ENCODE measurements at regions not wholly inside any gene's neighbourhood (a gene's known extent, or its start where the extent isn't known, plus 50 kb on each side); places are given as distances from the start of the nearest gene placed in this dataset.

DNA sequence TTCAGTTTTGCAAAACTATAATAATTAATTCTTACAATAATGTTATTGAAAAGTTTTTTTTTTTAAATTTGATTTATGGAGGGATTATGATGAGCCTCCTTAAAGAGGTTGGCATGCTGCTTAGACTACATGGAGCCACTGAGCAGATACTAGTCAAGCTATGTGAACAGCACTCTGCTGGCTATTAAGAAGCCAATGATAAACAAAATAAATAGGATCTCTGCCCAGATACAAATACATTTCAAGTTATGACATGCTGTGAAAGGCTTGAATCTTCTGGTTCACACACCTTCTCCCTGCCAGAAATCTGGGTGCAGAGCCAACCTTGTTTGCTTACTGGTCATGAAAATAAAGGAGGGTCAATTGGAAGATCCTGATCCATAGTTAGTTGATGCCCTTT is 107.4 kb upstream of the NAV3 start:
- DNase-seq (ENCODE audit: low spot score) (no peak), FAIRE-seq (no peak)

DNA sequence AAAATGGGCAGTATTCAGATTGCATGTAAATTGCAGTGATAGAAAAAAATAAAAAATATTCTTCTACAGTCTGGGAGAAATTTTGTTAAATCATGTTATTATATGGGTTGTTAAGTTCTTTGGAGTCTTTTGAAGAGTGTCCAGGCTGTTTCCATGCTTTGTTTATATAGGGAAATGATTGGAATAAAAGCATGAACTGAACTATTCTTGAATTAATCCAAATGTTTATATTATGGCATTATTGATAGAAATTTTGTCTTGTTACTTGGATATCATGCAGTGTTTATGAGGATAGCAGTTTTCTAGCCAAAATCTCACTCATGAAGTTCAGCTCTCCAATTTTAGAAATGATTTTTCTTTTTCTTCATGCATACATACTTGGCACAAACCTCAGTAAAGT is 108.2 kb upstream of the NAV3 start:
- DNase-seq (ENCODE audit: low spot score): no peak

DNA sequence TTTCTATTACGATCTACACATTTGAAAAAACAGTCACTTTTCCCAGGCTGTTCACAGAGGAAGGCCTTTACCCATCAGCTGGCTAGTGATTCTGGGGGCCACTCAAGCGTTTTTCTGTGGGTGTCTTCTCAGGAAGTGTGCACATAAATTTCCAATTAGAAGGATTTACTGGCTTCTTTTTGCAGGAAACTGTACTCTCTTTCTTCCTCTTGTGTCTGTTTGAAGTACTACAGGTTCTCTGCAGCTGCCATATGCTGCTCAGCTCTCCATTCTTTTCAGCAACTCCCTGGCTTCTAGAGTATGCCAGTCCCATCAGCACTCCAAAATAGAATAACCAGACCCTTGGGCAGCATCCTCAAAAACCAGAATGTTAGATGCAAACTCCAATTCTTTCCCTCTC is 110.4 kb upstream of the NAV3 start:
- FAIRE-seq (no peak), DNase-seq (ENCODE audit: low spot score) (no peak)

More for the DNA sequence above, 108.2 kb upstream of the NAV3 start:
- FAIRE-seq: no peak

DNA sequence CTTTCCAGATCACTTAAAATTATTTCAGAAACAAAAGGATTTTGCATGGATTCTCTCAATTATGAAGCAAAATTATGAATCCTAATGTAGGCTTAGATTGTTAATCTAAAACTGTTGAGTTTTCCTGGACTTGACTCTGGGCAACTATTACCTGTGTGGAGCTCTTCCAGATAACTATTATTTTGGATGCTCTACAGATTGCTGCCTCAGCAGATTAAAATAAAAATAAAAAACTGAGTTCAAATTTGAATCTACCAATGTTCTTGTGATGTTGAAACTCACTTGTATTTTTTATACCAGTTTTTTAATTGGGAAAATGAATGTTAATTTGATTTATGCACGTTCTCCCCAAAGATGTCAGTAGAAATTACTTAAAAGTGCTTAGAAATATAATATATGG is 120.5 kb upstream of the NAV3 start:
- DNase-seq (ENCODE audit: low spot score) (no peak), FAIRE-seq (no peak)

DNA sequence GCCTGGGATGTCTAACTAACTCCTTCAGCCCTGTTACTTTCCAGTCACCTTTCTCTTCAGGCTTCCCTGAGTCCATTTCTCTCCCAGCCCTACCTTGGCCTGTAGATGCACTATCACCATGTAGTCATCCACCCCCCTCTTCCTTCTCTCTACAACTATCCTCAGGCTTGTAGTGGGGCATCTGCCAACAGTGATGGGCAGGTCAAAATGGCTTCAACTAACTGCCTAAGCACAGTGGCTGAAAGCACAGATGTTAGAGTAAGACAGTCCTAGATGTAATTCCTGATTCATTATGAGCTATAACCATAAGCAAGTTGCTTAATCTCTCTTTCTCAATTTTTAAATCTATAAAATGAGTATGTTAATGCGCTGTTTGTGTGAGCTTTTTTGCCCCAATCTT is 133.6 kb upstream of the NAV3 start:
- no peak for DNase-seq (ENCODE audit: low spot score)
- no peak for FAIRE-seq

DNA sequence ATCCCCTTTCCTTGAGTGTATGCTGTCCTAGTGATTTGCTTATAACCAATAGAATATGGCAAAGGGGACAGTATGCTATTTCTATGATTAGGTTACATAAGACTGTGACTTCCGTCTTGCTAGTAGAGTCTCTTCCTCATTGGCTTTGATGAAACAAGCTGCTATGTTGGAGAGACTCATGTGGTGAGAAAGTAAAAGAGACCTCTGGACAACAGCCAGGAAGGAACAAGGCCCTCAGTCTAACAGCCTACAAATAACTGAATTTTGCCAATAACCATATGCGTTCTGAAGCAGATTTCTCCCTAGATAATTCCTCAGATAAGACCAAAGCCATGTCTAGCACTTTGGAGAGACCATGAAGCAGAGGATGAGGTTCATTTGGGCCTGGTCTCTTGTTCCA is 134.5 kb upstream of the NAV3 start:
- no peak for DNase-seq (ENCODE audit: low spot score)
- no peak for FAIRE-seq

DNA sequence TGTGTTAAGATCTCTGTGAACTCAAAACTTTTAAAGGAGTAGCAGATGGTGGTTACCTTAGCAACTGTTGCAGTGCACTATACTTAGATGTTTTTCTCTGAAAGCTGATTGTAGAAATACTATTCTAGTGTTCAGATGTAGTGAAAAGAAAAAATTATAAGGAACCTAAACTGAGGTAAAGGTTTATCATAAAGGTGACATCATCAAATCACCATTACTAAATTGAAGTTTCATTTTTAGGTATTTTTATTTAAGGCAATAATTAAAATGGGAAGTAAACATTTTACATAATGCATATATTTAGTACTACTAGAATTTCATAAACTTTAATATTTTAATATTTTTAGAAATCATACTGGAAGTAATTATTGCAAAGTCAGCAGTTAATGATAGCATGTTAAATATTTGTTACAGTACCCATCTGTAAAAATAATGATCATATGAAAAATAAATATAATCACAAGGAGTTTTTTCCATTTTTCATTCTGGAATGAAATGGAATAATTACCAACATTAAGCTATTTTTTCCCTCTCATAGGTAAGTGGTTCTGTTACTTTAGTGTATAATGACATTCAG is 141.1 kb upstream of the NAV3 start:
- DNase-seq (ENCODE audit: low spot score) (no peak), FAIRE-seq (no peak)

DNA sequence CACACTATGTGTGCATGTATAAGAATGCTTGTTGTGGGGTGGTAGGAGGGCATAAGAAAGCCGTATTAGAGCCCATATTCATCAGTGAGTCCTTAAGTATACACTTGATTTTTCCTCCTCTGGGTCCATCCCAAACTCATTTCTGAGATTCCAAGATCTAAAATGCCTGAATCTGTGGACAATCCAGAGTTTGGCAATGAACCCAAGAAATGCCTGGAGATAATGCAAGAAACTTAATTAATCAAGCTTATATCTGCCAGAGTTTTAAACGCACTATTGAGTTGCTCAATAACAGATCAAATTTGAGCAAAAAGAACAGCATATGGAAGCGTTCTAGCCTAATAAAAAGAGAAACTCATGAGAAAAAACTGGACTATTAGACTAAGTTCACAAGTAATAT is 143.4 kb upstream of the NAV3 start:
- DNase-seq (ENCODE audit: low spot score): no peak
- FAIRE-seq: no peak

DNA sequence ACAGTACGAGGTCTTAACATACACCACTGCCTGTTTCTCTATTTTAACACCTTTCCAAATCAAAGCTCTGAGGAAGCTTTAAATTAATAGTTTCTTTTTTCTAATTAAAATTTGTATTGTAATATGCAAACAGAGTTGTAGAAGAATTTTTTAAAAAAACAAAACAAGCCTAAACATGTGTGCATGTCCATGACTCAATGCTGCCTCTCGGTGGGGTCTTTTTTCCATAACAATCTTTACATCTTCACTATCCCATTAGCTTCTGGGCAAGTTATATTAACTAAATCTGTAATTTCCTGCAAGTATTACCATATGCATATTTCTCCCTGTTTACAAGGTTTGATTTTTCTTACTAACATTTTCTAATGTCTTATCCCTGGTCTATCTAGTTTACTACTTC is 143.9 kb upstream of the NAV3 start:
- DNase-seq (ENCODE audit: low spot score) (no peak), FAIRE-seq (no peak)

DNA sequence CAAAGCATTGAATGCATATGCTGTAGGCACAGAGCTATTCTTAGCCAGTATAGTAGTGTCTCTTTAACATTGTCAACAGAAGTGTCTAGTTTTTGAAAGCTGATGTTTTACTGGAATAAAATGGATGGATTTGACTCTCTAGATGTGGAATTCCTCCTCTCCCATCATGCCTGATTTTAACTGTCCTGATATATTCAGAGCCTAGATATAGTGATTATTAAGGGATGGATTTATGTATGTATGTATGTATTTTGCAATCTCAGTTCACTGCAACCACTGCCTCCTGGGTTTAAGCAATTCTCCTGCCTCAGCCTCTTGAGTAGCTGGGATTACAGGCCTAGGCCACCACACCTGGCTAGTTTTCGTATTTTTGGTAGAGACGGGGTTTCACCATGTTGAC is 144.8 kb upstream of the NAV3 start:
- DNase-seq (ENCODE audit: low spot score): no peak
- no peak for FAIRE-seq

DNA sequence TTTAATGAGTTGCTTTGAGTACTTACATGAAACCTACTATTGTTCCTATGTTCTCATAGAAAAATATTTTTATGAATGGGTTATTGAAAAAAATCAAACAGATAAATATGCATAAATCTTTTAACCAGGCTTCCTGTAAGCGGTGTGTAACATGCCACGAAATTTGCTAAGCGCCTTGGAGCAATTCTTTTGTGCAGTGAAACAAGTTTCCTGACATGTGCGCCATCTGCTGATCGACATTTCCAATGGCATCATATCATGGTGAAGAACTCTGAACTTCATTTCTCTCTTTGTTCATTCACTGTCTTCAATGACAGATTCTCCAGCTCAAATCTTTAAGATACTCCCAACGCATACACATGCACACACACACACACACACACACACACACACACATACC is 145.6 kb upstream of the NAV3 start:
- FAIRE-seq: peak; percentile 78
- peak; percentile 24 for DNase-seq (ENCODE audit: low spot score)

DNA sequence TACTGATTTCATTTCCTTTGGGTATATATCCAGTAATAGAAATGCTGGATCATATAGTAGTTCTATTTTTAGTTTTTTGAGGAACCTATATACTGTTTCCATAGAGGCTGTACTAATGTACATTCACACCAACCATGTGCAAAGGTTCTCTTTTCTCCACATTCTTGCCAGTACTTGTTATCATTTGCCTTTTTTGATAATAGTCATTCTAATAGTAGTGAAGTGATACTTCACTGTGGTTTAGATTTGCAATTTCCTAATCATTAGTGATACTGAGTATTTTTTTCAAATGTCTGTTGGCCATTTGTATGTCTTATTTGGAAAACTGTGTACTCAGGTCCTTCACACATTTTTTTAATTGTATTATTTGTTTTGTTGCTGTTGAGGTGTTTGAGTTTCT is 148.2 kb upstream of the NAV3 start:
- FAIRE-seq (no peak), DNase-seq (ENCODE audit: low spot score) (no peak)

DNA sequence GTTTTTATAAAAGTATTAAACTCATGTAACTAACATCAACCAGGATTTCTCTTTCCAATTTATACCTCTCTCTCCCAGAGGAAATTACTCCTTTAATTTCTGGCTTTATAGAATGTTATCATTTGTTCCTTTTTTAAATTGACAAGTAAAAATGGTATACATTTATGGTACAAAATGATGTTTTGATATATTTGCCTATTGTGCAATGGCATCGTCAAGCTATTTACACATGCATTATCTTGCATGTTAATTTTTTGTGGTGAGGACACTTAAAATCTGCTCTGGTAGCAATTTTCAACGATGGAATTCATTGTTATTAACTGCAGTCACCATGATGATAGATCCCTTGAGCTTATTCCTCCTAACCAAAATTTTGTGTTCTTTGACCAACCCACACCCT is 149.0 kb upstream of the NAV3 start:
- no peak for FAIRE-seq

DNA sequence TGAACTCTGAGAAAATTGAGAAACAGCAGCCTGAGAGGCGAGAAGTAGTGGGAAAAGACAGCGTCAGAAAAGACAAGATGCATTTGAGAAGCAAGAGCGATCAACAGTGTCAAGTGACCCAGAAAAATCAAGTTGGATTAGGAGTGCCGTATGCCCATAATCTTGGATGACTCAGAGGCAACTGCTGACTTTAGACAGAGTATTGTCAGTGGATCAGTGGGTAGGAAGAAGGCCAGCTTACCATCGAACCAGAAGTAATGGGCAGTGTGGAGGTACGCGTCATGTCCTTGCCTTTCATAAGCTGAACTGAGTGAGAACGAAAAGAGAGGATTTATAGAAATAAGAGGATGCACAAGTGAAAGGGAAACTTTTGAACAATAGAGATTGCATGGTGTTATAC is 151.0 kb upstream of the NAV3 start:
- FAIRE-seq: no peak
- DNase-seq (ENCODE audit: low spot score): no peak

More for the DNA sequence above, 149.0 kb upstream of the NAV3 start:
- no peak for DNase-seq (ENCODE audit: low spot score)

DNA sequence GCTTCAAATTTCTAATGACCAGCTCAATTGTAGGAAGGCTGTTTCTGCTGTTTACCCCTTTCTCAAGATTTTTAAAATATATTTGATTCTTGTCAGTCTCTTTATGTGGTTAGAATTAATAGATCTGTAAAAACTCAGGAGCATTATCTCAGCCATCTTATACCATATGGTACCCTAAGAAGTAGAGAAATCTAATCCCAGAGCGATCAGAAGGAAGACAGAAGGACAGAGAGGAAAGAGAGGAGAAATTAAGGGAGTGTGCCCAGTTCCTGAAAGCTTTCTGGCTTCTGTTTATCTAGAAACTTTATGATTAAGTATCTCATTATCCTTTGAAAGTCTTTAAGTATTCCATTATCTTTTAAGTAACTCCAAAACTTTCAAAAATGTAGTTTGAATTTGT is 152.1 kb upstream of the NAV3 start:
- DNase-seq (ENCODE audit: low spot score): no peak
- no peak for FAIRE-seq

DNA sequence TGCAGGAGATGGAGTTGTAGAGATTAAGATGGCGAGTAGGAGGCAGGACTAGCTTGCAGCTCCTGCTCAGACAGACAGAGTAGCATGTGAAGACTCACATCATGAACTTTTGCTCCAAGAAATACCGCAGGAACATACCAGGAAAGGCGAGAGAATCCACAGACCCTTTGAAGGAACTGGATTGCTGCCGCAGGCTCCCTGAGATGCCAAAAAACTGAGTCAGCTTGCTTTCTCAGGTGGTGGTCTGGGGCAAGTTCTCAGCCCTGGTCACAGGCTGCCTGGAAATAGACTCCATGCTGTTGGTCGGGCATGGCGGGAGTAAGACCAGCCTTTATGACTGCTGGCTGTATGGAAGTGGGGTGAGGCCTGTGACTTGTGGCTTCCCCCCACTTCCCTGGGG is 163.6 kb upstream of the NAV3 start:
- FAIRE-seq (no peak), DNase-seq (ENCODE audit: low spot score) (peak; percentile 44)

DNA sequence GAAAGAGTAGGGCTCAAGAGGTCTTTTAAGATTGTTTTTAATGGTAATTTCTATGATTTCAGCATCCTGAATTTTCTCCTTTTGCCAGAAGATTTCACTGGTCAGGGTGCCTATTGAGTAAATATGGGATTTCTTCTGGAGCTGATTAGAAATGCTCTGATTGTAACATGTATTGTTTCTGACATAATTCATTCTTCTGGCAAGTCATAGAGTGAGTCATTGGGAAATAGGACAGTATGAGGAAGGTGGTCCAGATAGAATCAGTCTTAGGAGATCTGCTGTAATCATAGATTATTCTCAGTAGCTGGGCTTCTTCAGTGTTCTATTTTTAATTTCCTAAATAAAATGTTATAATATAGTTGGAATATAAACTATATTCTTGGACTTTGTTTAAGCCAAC is 182.0 kb upstream of the NAV3 start:
- no peak for FAIRE-seq
- no peak for DNase-seq (ENCODE audit: low spot score)

DNA sequence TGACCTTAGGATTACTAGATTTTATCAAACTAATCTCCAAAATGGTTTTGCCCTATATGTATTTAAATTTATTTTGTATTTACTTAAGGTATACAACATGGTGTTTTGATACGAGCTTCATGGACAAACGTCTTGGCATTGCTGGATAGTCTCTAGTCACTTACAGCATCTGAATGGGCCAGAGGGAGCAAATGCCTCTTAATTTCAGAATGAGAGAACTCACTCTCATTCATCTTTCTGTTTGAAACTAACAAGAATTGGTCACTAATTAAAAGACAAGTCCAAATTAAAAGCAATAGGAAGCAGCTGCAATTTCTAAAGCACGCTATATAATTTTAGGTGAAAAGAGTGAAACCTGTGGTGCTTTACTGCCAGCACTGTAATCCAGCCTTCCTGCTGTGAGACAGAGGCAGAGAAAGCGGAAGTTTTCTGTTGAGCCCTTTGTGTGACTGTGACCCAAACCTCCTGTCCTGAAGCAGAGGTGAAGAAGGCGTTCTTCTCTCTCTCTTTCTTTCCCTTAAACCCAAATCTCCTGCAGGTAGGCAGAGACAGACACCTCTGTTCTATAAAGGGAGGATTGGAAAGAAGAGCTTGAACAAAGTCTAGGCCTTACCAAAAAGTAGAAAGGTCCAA is 184.6 kb upstream of the NAV3 start:
- FAIRE-seq: no peak
- no peak for DNase-seq (ENCODE audit: low spot score)

DNA sequence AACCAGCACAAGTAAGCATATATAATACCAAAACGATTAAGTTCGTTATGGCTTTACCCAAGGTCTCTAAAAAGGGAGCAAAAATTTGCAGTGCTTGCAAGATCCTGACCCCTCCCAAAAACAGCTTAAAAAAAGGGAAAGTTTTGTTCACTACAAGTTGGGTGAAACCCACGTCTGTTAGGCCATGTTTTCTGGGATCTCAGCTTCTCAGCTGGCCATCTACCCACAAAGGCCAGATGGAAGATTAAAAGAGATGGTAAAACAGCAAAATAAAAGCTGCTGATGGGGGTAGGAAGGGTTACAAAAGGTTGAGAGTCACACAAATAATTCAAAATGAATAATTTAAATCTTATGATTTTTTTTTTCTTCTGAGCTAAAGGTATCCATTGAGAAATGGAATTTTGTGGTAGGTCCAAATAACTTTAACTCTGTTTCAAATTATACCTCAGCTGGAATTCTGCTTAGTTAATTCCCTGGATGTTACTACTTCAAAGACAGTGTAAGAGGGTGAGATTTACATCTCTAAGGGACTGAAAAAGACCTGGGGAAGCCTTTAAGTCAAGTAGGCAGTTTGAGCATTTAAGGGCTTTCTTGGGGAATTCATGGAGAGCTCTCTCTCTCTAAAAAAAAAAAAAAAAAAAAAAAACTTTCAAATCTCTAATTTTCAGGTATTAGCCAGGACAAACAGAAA is 185.6 kb upstream of the NAV3 start:
- no peak for FAIRE-seq
- no peak for DNase-seq (ENCODE audit: low spot score)

DNA sequence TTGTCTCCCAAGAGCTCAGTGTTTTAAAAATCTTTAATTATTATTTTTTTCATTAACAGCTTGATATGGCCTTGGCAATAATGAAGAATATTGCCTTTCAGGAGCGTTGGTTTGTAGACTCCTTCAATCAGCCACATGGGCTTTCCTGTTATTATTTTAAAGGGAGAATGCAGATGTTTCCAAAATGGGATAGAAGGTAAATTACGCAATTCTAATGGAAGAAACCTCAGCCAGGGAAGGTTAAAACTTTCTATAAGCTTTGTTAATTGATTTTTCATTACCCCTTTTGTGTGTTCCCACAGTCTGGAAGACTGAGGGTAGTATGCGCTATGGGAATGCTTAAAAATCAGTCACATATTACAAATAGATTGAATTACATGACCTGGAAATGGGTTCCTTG is 188.4 kb upstream of the NAV3 start:
- no peak for FAIRE-seq
- DNase-seq (ENCODE audit: low spot score): no peak

DNA sequence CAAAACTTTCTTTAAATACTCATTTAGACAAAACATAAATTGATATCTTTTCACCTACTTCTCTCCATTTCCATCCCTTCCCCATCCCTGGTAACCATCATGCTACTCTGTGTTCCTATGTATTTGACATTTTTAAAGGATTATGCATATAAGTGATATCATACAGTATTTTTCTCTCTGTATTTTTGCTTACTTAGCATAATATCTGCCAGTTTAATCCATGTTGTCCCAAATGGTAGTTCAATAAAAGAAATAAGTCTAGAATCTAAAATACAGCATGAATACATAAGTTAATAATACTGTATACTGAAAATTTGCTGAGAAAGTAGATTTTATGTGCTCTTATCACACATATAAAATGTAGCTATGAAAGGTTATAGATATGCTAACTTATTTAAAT is 190.3 kb upstream of the NAV3 start:
- FAIRE-seq (no peak), DNase-seq (ENCODE audit: low spot score) (no peak)

DNA sequence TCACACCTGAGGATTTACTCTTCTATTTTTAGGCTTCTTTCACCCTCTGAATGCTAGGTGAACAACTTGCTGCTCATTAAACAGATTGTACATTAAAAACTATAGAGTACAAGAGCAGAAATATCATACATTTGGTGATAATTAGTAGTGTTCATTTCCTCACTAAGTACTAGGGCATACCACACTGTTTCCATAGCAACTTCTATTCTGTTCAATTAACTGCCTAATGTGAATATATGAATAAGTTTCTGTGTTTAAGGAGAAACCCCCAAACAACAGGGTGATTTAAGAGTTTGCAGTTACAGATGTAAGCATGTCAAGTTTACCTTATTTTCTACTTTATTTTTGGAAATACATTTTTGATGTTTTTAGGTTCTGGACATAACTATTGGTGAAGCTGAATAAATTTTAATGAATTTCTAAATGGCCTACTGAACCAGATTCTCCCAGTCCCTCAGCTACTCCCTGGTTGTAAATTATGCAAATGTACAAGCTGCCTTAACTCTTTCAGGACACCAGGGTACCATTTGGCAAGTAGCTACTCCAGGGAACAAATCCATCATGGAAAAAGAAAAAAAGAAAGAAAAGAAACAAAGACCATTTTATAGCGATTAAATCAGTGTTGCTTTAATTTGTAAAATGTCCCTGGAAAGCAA is 199.8 kb upstream of the NAV3 start:
- DNase-seq (ENCODE audit: low spot score) (no peak), FAIRE-seq (no peak)

DNA sequence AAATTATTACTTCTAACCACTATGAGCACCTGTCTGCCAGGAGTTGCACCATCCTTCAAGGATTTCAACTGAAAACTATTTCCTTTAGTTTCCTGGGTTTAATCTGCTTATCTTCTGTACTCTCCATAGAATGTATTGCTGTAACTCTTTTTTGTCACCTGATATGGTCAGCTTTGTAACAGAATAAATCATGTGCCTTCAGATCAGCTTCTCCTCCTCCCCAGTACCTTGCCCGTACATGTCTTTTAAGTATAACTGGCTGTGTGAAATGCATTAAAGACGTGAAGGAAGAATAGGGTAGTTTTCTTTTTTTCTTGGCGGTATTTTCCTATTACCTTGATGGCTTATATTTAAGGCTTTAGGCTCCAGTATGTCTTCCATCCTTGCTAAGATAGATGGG is 200.3 kb upstream of the NAV3 start:
- FAIRE-seq: no peak
- DNase-seq (ENCODE audit: low spot score): no peak

Measured in RCC 7860 (cell line).